Stimulated activated memory B cell treated with anti-CD40 and anti-IgM and Interleukin-4, amounts not matched to agents 10 μg/mL and 1 μg/mL and 100 μg/mL, for 72 hours (primary cell): ENCODE measurements at regions not wholly inside any gene's neighbourhood (a gene's known extent, or its start where the extent isn't known, plus 50 kb on each side); places are given as distances from the start of the nearest gene placed in this dataset.
A peak's percentile ranks its signal among the peaks of the same experiment; 100 is the strongest.
"Not testable (repeated sequence)": the region's sequence is repeated elsewhere in the genome, so short reads cannot be mapped to it uniquely, and the experiment has no call there.

ENCODE experiments used
- ATAC-seq: fragments of 150-1000 bp; cut with Tn5 transposase; 2 replicates; pipeline ENCODE4 v1.10.0; 2021
- H3K27ac Mint-ChIP-seq: one replicate; pipeline ENCODE4 v1.8.0; 2022; ENCODE audit warnings: mild to moderate bottlenecking, mixed read lengths
- H3K27me3 Mint-ChIP-seq: one replicate; pipeline ENCODE4 v1.8.0; 2022; ENCODE audit warnings: mixed read lengths
- H3K36me3 Mint-ChIP-seq: one replicate; pipeline ENCODE4 v1.8.0; 2022; ENCODE audit warnings: mixed read lengths
- H3K4me1 Mint-ChIP-seq: one replicate; pipeline ENCODE4 v1.8.0; 2022; ENCODE audit warnings: mixed read lengths
- H3K4me3 Mint-ChIP-seq: one replicate; pipeline ENCODE4 v1.8.0; 2022; ENCODE audit warnings: mild to moderate bottlenecking, moderate library complexity, mixed read lengths
- H3K9me3 Mint-ChIP-seq: one replicate; pipeline ENCODE4 v1.8.0; 2022; ENCODE audit warnings: mixed read lengths

DNA sequence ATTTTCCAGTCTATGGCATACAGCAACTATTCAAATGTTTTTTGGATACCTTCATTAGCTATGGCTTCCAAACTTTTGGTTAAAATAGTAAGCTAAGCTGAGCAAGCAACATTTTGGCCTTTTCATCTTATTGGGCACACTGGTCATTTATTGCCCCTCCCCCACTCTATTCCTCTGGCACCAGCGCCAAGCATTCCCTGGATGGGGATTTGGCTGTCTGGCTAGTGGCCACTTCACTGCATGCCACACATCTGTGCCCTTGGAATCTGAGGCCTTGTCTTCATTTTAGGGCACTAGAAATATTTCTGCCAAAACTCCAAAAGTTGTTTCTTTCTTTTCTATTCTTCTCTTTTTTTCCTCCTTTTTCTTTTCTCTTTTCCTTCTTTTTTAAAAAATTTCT lies 305.8 kb upstream of the POTED start:
- not testable (repeated sequence) for H3K27me3 Mint-ChIP-seq, H3K36me3 Mint-ChIP-seq, H3K27ac Mint-ChIP-seq, ATAC-seq, H3K9me3 Mint-ChIP-seq, H3K4me3 Mint-ChIP-seq, H3K4me1 Mint-ChIP-seq

DNA sequence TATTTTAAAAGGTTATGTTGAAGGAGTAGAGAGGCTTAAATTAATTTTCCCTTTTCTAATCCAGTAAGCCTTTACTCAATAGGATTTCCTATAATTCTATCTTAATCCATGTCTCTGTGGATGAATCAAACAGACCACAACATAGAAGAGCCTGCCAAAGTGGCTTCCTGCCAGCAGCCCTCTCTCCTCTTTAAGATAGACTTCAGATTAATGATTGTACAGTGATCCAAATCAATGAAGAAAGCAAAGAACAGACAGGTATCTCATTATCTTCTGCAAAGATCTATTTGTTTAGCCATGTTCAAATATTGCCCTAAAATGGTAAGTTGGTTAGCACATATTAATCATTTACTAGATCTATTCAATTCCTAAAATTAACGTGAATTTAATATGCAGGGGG lies 304.7 kb upstream of the POTED start:
- H3K4me1 Mint-ChIP-seq, H3K36me3 Mint-ChIP-seq, H3K27ac Mint-ChIP-seq, H3K4me3 Mint-ChIP-seq, H3K27me3 Mint-ChIP-seq, H3K9me3 Mint-ChIP-seq, ATAC-seq: not testable (repeated sequence)

DNA sequence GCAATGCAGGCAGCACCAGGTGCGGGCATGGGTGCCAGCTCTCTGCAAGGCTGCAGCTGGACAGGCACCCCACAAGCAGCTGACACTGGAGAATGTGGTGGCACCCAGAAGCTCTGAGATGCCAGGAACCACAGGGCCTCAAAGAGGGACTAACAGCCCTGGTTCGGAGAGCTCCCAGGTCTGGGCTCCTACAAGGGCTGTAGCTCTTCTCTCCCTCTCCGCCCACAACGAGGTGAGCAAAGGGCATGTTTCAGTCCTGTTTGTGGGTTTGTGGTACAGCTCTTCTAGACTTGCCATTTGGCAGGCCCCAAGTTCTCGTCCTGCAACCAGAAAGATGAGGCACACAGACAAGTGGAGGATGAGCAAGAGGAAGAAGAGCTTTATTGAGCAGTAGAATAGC lies 299.5 kb upstream of the POTED start:
- H3K27me3 Mint-ChIP-seq, ATAC-seq, H3K9me3 Mint-ChIP-seq, H3K36me3 Mint-ChIP-seq, H3K4me3 Mint-ChIP-seq, H3K4me1 Mint-ChIP-seq, H3K27ac Mint-ChIP-seq: not testable (repeated sequence)

DNA sequence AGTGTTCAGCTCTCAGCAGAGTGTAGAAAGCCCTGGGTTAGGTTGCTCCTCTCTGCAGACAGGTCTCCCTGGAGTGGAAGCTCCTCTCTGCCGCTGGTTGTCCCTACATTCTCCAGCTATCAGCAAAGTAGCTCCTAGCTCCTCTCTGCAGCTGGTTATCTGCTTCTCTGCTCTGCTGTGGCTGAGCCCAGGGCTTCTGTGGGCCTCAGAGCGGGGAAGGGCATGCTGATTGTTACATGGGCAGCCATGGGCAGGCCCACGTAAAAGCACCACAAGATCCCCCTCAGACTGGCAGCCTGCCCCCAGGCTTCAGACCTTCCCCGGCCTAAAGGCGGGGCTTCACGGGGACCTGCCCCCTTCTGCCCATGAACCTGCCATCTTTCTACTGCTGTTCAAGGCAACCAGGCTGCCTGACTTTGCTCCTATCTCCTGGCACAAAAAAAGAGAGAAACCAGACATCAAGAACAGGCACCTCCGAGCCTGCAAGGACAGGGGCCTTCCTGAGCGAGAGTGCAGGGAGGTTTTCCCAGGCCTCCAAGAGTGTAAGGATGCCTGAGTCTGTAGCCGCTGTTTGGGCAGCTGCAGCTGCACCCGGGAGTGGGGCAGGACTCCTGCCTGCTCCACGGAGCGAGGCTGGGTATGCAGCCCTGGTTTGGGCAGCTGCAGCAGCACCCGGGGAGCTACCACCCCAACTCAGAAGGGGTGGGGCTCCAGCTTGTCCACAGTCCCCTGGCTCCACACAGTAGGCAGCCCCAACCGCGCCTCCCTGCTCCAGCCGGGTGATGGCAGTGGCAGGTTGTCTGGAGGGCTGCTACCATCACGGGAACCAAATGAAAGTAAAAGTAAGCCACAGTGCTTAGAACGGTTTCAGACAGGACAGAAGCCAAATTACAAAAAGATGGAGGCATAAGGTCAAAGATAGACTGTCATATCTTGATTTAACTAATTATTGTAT lies 298.7 kb upstream of the POTED start:
- not testable (repeated sequence) for H3K27me3 Mint-ChIP-seq

DNA sequence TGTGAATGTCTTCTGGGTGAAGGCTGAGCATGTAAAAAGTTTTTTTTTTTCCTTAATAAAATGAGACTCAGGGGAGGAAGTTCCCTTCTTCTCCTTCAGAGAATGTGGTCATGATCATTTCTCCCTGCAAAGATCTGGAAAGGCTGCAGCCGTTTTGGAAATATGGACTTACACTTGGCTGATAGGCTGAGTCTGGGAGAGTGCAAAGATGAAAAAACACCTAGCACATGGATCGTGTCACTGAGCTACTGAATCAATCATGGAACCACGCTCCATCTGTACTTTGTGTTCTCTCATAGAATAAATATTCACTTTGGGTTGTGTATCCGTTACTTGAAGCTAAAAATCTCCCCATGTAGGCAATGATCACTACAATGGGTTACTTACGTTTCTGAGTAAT lies 290.9 kb upstream of the POTED start:
- not testable (repeated sequence) for H3K9me3 Mint-ChIP-seq, H3K4me1 Mint-ChIP-seq, H3K27ac Mint-ChIP-seq, ATAC-seq, H3K27me3 Mint-ChIP-seq, H3K36me3 Mint-ChIP-seq, H3K4me3 Mint-ChIP-seq

More for the DNA sequence above, 298.7 kb upstream of the POTED start:
- H3K27ac Mint-ChIP-seq, H3K4me3 Mint-ChIP-seq, H3K9me3 Mint-ChIP-seq, H3K36me3 Mint-ChIP-seq, H3K4me1 Mint-ChIP-seq: not testable (repeated sequence)
- ATAC-seq, result peak; percentile 39

DNA sequence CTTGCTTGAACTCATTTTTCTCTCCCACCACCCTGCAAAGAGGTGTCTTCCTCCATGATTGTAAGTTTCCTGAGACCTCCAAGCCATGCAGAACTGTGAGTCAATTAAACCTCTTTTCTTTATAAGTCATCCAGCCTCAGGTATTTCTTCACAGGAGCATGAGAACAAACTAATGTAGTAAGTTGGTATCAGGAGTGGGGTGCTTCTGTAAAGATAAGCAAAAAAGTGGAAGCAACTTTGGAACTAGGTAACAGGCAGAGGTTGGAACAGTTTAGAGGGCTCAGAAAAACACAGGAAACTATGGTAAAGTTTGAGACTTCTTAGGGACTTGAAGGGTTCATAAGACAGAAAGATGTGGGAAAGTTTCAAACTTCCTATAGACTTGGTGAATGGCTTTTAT lies 287.7 kb upstream of the POTED start:
- H3K4me1 Mint-ChIP-seq, H3K27ac Mint-ChIP-seq, H3K36me3 Mint-ChIP-seq, ATAC-seq, H3K4me3 Mint-ChIP-seq, H3K9me3 Mint-ChIP-seq, H3K27me3 Mint-ChIP-seq: not testable (repeated sequence)

DNA sequence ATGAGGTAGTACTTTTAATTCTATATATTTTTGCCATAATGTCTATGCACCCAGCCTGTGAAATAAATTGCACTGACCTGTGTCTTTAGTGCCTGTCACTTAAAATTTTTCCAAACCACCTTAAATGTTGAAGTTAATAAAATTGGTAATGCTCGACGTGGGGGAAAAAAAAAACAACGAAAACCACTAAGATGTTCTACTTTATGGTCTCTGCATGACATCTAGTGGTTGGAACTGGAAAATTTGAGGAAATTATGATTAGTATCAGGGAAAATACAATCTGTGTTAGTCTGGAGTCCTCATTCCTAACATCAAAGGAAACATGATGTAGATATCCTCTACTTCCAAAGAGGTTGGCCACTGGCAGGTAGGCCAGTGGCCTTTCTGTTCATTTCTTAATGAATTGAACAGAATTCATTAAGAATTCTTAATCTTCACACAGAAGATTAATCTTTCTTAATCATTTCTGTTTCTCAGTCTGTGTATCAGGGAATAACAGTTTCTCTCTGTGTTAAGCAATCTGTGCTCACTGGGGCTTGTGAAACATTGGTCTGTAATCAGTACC lies 268.8 kb upstream of the POTED start:
- not testable (repeated sequence) for H3K27ac Mint-ChIP-seq, H3K36me3 Mint-ChIP-seq, H3K9me3 Mint-ChIP-seq, H3K4me1 Mint-ChIP-seq, ATAC-seq, H3K4me3 Mint-ChIP-seq, H3K27me3 Mint-ChIP-seq

DNA sequence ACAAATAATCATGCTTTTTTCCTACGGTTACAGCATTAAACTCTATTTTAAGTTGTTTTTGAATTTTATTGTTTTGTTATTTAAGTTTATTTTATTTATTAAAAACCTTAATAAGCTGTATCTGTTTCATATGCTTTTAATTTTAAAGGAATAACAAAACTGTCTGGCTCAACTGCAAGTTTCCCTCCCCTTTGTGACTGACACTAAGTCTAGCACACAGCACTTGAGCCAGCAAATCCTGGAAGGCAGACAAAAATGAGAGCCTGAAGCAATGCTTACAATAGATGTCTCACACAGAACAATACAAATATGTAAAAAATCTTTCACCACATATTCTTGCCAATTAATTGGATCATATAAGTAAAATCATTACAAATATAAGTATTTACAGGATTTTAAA lies 258.1 kb upstream of the POTED start:
- not testable (repeated sequence) for H3K27me3 Mint-ChIP-seq, H3K36me3 Mint-ChIP-seq, H3K4me1 Mint-ChIP-seq, H3K27ac Mint-ChIP-seq, H3K4me3 Mint-ChIP-seq, ATAC-seq, H3K9me3 Mint-ChIP-seq

DNA sequence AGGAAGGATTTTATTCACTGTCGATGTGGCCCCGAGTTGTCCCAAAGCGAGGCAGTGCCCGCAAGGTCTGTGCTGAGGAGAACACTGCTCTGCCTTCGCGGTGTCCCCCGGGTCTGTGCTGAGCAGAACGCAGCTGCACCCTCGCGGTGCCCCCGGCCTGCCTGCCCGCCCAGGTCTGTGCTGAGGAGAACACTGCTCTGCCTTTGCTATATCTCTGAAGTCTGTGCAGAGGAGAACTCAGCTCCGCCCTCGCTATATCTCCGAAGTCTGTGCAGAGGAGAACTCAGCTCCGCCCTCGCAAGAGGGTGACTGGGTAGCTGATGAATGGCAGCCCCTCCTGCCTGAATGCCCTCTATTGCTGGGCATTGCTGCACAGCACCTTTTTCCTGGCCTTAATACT lies 249.4 kb upstream of the POTED start:
- not testable (repeated sequence) for H3K9me3 Mint-ChIP-seq, H3K36me3 Mint-ChIP-seq, H3K4me1 Mint-ChIP-seq, H3K27me3 Mint-ChIP-seq, H3K27ac Mint-ChIP-seq, ATAC-seq, H3K4me3 Mint-ChIP-seq

DNA sequence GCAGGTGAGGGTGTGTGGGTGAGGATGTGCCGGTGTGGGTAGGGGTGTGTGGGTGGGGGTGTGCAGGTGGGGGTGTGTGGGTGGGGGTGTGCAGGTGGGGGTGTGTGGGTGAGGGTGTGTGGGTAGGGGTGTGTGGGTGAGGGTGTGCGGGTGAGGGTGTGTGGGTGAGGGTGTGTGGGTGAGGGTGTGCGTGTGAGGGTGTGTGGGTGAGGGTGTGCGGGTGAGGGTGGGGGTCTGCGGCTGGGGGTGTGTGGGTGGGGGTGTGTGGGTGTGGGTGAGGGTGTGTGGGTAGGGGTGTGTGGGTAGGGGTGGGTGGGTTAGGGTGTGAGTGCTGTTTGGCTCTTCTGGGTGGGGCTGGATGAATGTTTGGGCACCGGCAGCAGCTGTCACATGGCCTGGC lies 241.4 kb upstream of the POTED start:
- no peak overlapping the region for H3K27ac Mint-ChIP-seq
- no peaks in the 10 kb centered on the region for H3K27me3 Mint-ChIP-seq
- no peaks in the 10 kb centered on the region for H3K36me3 Mint-ChIP-seq
- no peak overlapping the region for H3K4me3 Mint-ChIP-seq
- no peak for ATAC-seq
- H3K9me3 Mint-ChIP-seq, result peaks cover 7% of the 10 kb centered on the region
- H3K4me1 Mint-ChIP-seq, result no peaks in the 10 kb centered on the region

DNA sequence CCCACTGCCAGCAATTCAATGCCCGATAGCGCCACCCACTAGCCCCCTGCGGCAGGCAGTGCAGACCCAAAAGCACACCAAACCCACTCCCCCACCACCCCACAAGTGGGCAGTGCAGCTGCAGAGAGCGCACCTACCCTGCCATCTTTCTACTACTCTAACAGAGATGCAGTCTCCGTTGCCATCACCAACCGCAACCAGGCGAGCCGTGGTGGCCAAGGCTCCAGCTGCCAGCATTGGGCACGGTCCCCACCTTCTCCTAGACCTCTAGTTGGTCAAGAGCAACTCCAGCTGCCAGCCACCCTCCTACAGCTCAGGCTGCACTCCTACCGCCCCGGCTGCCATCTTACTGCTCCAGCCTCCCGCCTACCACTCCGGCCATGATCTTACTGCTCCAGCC lies 236.9 kb upstream of the POTED start:
- peaks cover 20% of the 10 kb centered on the region for H3K9me3 Mint-ChIP-seq
- H3K4me3 Mint-ChIP-seq, H3K27me3 Mint-ChIP-seq, H3K4me1 Mint-ChIP-seq, ATAC-seq, H3K27ac Mint-ChIP-seq, H3K36me3 Mint-ChIP-seq: not testable (repeated sequence)

DNA sequence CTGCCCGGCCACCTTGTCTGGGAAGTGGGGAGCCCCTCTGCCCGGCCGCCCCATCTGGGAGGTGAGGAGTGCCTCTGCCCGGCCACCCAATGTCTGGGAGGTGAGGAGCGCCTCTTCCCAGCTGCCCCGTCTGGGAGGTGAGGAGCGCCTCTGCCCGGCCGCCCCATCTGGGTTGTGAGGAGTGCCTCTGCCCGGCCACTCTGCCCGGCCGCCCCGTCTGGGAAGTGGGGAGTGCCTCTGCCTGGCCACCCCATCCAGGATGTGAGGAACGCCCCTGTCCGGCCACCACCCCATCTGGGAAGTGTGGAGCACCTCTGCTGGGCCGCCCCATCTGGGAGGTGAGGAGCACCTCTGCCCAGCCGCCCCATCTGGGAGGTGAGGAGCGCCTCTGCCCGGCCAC lies 230.6 kb upstream of the POTED start:
- H3K9me3 Mint-ChIP-seq, result peaks cover 11% of the 10 kb centered on the region
- not testable (repeated sequence) for H3K27ac Mint-ChIP-seq, H3K4me1 Mint-ChIP-seq, H3K36me3 Mint-ChIP-seq, H3K27me3 Mint-ChIP-seq, H3K4me3 Mint-ChIP-seq
- peak; percentile 36 for ATAC-seq

DNA sequence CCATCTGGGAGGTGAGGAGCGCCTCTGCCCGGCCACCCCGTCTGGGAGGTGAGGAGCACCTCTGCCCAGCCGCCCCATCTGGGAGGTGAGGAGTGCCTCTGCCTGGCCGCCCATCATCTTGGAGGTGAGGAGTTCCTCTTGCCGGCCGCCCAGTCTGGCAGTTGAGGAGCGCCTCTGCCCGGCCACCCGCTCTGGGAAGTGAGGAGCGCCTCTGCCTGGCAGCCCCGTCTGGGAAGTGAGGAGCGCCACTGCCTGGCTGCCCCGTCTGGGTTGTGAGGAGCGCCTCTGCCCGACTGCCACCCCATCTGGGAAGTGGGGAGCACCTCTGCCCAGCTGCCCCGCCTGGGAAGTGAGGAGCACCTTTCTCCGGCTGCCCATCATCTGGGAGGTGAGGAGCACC lies 230.0 kb upstream of the POTED start:
- not testable (repeated sequence) for H3K9me3 Mint-ChIP-seq, H3K36me3 Mint-ChIP-seq, H3K27ac Mint-ChIP-seq, H3K4me1 Mint-ChIP-seq, H3K4me3 Mint-ChIP-seq, ATAC-seq, H3K27me3 Mint-ChIP-seq

DNA sequence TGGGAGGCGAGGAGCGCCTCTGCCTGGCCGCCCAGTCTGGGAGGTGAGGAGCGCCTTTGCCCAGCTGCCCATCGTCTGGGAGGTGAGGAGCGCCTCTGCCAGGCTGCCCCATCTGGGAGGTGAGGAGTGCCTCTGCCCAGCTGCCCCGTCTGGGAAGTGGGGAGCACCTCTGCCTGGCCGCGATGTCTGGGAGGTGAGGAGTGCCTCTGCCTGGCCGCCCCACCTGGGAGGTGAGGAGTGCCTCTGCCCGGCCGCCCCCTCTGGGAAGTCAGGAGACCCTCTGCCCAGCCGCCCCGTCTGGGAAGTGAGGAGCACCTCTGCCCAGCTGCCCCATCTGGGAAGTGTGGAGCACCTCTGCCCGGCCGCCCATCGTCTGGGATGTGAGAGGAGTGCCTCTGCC lies 229.0 kb upstream of the POTED start:
- H3K36me3 Mint-ChIP-seq, H3K9me3 Mint-ChIP-seq, H3K4me3 Mint-ChIP-seq, ATAC-seq, H3K27me3 Mint-ChIP-seq, H3K27ac Mint-ChIP-seq, H3K4me1 Mint-ChIP-seq: not testable (repeated sequence)

DNA sequence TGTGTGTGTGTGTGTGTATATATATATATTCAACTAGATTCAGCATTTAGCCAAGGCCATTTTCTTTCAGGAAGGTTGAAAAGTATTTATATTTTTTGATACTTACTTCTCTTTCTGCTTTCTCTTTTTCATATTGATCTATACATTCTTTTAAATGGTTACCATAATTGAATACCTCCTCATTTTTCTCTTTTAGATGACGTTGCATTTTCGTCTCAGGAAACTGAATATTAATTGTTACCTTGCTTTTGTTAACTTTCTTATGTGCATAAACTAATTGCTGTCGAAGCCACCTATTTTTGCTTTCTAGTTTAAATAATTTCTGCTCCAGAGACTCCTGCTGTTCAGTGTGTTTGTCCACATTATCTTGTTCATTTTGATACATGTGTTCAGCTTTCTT lies 225.4 kb upstream of the POTED start:
- not testable (repeated sequence) for H3K4me3 Mint-ChIP-seq, H3K4me1 Mint-ChIP-seq, ATAC-seq, H3K9me3 Mint-ChIP-seq, H3K27ac Mint-ChIP-seq, H3K36me3 Mint-ChIP-seq, H3K27me3 Mint-ChIP-seq

DNA sequence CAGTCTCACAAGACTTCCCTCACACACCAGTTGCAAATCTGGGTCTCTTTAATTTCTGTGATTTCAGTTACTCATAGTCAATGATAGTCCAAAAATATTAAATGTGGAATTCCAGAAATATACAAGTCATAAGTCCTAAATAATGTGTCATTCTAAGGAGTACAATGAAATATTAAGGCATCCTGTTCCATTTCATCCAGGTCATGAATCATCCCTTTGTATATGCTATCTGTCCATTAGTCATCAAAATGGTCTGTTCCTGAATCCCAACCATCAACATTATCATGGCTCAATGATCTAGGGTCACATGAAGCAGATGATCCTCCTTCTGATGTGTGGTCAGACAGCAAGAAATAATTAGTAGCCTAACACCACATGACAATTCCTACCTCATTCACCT lies 200.4 kb upstream of the POTED start:
- not testable (repeated sequence) for H3K4me1 Mint-ChIP-seq, H3K36me3 Mint-ChIP-seq, H3K27ac Mint-ChIP-seq, H3K27me3 Mint-ChIP-seq, H3K4me3 Mint-ChIP-seq, H3K9me3 Mint-ChIP-seq, ATAC-seq
